Amniotic epithelial cell (primary cell): ENCODE measurements at regions not wholly inside any gene's neighbourhood (a gene's known extent, or its start where the extent isn't known, plus 50 kb on each side); places are given as distances from the start of the nearest gene placed in this dataset.

Experiments used
- DNase-seq: peaks from one replicate; pipeline ENCODE4 v3.0.0-alpha.2; 2010; ENCODE audit warnings: low read depth

- no peak for DNase-seq
These were observed 365.2 kb downstream of the TUSC7 start for GRCh38 chr3:117074826-117075225.

- no peak for DNase-seq
These were observed 370.4 kb downstream of the TUSC7 start for GRCh38 chr3:117079997-117080396.

DNA sequence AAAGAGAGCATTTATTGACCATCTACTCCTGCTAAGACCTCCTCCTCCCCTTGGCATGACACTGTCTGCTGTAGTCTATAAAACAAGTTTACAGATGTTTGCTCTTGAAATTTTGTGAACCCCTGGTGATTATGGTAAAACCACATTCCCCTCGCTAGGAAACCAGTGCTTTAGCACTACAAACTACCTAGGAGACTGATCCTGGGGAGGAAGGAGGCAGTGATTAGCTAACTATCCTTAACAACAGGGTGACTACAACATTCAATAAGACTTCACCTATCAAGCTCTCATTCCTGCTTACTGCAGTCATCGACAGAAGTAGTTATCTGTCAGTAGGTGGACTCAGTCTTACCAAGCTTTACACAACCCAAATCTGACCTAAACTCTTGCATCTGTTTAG is 371.3 kb downstream of the TUSC7 start:
- DNase-seq: no peak

DNA sequence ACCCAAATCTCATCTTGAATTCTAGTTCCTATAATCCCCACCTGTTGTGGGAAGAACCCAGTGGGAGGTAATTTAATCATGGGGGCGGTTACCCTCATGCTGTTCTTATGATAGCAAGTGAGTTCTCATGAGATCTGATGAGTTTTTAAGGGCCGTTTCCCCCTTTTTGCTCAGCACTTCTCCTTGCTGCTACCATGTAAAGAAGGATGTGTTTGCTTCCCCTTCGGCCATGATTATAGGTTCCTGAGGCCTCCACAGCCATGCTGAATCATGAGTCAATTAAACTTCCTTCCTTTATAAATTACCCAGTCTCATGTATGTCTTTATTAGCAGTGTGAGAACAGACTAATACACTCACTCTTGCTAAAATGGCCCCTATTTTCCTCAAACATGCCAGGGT is 374.7 kb downstream of the TUSC7 start:
- no peak for DNase-seq

- DNase-seq: no peak
These were observed 375.2 kb downstream of the TUSC7 start for GRCh38 chr3:117084739-117085270.

GRCh38 chr3:117091676-117092075 is 382.1 kb downstream of the TUSC7 start:
- DNase-seq: no peak

- no peak for DNase-seq
These were observed 387.0 kb downstream of the TUSC7 start for GRCh38 chr3:117096549-117096948.

DNA sequence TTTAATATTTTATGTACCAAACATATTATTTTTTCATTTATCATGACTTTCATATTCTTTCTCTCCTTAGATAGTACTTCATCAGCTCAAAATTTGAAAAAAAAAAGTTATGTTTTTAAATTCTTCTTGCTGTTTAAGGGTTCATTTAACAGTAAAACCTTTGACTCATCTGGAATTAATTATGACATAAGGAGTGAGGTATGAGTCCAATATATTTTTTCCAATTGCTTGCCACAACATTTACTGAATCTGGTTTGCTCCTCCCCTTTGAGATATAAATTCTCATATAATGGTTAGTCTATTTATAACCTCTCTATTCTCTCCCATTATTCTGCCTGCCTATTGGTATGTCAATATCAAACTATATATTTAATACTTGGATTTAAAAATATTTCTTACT is 387.8 kb downstream of the TUSC7 start:
- no peak for DNase-seq

GRCh38 chr3:117101697-117102096 is 392.1 kb downstream of the TUSC7 start:
- DNase-seq: peak; percentile 9

DNA sequence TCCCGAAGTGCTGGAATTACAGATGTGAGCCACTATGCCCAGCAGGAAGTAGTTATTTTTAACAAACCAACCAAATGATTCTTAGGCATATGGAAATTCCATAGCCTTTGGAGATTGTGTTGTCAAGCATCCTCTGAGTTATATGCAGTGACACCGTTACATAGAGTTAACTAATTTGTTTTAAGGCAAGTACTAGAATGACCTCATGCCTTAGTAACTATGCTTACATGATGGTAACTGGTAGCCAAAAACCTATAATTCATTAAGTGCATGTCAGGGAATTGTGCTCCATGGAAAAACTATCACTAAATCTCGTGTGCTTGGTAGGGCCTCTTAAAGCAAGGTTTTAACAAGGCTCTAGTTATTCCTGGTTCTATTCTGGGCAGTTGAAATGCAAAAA is 392.8 kb downstream of the TUSC7 start:
- DNase-seq: no peak

DNA sequence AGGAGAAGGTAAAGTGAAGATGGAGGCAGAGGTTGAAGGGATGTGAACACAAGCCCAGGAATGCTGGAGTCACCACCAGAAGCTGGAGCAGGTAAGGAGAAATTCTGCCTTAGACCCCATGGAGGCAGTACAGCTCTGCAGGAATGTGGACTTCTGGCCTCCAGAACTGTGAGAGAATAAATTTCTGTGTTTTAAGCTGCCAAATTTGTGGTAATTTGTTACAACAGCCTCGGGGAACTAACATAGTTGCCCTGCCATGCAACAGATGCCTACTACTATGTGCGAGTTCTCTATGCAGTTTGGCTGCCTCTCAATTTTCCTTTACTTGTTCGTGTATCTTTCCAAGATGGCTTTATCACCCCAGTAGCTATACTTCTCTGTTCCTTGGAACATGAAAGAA is 394.1 kb downstream of the TUSC7 start:
- DNase-seq: no peak

- DNase-seq: no peak
These were observed 394.8 kb downstream of the TUSC7 start for GRCh38 chr3:117104381-117104780.

DNA sequence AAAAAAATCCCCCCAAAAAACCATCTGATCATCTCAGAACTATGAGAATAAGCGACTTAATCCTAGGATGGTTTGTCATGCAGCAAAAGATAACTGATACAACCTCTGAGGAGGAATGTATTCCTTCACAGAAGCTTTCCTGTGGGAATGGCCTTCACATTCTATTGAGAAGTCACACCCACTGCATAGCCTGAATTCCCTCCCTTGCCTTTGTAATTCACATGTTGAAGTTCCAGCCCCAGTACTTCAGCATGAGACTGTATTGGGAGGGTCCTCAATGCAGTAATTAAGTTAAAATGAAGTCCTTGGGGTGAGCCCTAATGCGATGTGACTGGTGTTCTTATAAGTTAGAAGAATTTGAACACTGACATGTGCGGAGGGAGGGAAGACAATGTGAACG is 395.2 kb downstream of the TUSC7 start:
- no peak for DNase-seq

DNA sequence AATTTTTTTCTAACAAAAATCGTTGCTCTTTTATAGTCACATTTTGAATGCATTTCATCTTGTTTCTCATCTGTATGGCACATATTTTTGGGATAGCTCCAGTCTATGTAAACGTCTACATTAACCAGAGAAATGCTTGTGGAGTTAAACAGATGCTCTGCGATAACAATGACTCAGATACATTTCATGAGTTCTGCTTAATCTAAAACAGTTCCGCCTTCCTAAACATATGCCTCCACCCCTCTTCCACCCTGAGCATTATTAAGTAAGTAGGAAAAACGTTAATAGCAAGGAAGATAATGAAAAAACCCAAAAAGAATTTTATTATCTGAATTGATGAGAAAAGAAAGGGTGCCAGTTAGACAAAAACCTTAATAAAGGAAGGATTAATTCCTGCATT is 396.1 kb downstream of the TUSC7 start:
- peak; percentile 2 for DNase-seq

DNA sequence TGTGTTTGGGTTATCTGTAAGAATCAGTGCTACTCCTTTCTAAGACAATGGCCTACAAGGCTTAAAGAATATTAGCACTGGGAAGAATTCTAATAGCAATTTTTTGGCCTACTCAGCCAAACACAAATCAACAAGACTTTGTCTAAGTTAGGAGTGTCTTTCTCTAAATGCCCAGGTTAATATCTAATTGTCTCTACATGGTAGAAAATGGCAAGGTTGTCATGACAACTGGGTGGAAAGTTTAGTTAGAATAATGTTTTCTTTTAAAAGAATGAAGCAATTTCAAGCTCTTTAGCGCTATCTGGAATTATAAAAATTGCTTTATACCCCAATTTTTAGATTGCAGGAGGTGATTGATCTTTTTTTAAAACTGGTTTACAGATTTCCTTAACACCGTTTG is 396.8 kb downstream of the TUSC7 start:
- no peak for DNase-seq

- no peak for DNase-seq
These were observed 398.4 kb downstream of the TUSC7 start for GRCh38 chr3:117107946-117108345.

DNA sequence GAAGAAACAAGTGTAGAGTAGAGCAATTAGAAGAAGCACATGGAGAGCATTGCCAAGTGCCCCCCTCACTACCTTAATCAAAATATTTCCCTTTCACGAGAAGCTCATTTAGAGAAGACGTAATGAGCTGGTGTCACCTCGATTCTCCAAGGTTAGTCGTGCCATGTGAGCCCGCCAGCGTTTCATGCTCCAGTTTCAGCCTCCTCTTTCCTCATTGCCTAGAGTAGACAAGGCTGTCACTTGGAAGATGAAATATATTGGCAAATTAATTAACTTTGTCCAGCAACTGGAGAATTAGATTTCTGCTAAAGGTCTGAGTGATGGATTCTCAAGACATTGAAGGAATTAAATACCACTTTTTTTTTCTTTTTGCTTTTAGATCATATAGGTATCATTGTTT is 399.6 kb downstream of the TUSC7 start:
- DNase-seq: no peak

- no peak for DNase-seq
These were observed 405.1 kb downstream of the TUSC7 start for GRCh38 chr3:117114517-117115265.

DNA sequence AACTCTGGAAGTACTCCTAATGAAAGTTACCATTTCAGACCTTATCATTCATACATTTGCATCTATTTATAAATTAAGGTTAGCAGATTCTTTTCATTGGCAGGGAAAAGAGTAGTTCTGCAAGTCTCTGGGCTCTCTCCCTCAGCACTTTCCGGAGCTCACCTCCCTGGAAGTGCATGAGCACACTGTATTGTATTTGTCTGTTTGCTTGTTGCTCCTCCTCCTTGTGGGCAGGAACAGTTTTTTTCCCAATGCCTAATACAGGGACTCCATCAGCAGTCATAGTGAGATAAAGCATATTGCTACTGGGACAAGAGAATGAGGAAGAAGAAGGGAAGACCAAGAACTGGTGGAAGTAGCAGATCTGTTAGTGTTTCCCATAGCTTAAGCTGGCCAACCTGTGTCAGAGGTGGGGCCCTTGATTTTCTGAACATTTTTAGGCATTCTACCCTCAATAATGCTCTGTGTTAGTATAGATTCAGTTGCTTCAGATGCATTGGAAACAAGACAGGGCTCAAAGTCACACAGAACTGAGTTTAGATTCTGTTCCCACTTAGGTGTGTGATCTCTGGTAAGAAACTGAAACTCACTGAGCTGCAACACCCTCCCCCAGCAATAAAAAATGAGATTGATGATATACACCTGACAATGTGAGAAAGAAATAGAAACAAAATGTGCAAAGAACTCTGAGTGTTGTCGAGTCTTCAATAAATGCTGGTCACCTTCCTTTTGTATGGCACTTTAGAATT is 407.8 kb downstream of the TUSC7 start:
- no peak for DNase-seq

- no peak for DNase-seq
These were observed 409.0 kb downstream of the TUSC7 start for GRCh38 chr3:117118604-117119003.

- no peak for DNase-seq
These were observed 410.4 kb downstream of the TUSC7 start for GRCh38 chr3:117120014-117120413.

DNA sequence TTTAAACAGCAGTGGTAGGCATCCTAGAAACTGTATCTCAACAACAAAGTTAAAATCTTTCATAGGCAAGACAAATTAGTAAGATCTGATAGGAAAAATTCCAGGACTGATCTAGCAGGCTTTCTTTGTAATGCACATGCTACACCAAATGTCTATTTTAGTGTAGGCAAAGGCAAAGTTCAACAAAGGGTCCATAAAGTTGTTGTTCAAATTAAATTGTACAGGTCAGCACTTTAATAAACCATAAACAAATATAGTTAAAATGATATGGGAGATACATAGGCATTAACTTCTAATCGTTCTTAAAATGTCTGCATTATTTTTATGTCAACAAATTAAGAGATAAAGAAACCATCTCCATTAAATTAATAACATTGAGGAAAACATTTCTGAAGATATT is 413.0 kb downstream of the TUSC7 start:
- no peak for DNase-seq

- no peak for DNase-seq
These were observed 416.9 kb downstream of the TUSC7 start for GRCh38 chr3:117126460-117126859.
